Activated CD8-positive, alpha-beta T cell treated with anti-CD3 and anti-CD28 coated beads for 36 hours (primary cell): ENCODE measurements at regions not wholly inside any gene's neighbourhood (a gene's known extent, or its start where the extent isn't known, plus 50 kb on each side); places are given as distances from the start of the nearest gene placed in this dataset.

Experiments
- ATAC-seq: fragments of 200-7000 bp; cut with Tn5 transposase; one replicate; pipeline ENCODE4 v1.10.0; 2021; ENCODE audit warnings: mild to moderate bottlenecking, moderate library complexity
- CTCF ChIA-PET: fragments of 350-600 bp; sonication (Branson Sonifier 250); formaldehyde crosslinking; loops from one replicate; lab custom pipeline; 2021; ENCODE audit warnings: antibody characterized with exemption; lab: Charles Lee
- POLR2A ChIA-PET: fragments of 350-600 bp; sonication (Branson Sonifier 250); formaldehyde crosslinking; loops from one replicate; lab custom pipeline; 2021; ENCODE audit warnings: antibody characterized with exemption; lab: Charles Lee
- DNase-seq: peaks from one replicate; pipeline ENCODE4 v3.0.0-alpha.2; 2020
- H3K27ac Mint-ChIP-seq: one replicate; pipeline ENCODE4 v1.8.0; 2021; ENCODE audit warnings: mild to moderate bottlenecking, mixed read lengths
- H3K27me3 Mint-ChIP-seq: one replicate; pipeline ENCODE4 v1.8.0; 2021; ENCODE audit warnings: mixed read lengths
- H3K36me3 Mint-ChIP-seq: one replicate; pipeline ENCODE4 v1.8.0; 2021; ENCODE audit warnings: low read depth, mixed read lengths
- H3K4me1 Mint-ChIP-seq: one replicate; pipeline ENCODE4 v1.8.0; 2021; ENCODE audit warnings: low read depth, mixed read lengths
- H3K4me3 Mint-ChIP-seq: one replicate; pipeline ENCODE4 v1.8.0; 2021; ENCODE audit warnings: mild to moderate bottlenecking, moderate library complexity, mixed read lengths
- H3K9me3 Mint-ChIP-seq: one replicate; pipeline ENCODE4 v1.8.0; 2021; ENCODE audit warnings: mixed read lengths
- intact Hi-C: fragments of 100-400 bp; cut with micrococcal nuclease; formaldehyde crosslinking; loops from one replicate; pipeline ENCODE4 v1.10.0; 2022
- TF ChIP-seq, protein P1 (sequence below): fragments of 200-600 bp; IDR thresholded peaks from one replicate; pipeline ENCODE4 v1.8.0; 2022; ENCODE audit warnings: antibody characterized with exemption, mild to moderate bottlenecking

DNA sequence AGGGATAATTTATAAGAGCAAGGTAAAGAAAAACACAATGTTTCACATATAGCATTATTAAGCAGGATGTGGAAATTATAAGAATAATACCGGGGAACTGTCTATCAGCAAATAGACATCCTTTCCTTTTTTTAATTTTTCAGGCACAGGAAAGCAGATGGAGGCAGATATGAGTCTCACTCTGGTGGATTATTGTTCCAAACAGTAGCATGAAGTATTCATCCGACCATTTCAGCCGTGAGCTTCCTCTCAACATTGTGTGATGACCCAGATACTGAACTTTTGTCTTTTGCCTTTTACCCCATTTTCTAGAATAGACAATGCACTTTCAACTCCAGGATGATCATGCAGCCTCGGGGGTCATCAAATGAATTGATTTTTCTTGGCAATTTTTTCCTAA lies 599.8 kb downstream of the ADGRL2 start:
- Mint-ChIP-seq H3K4me3 (no peak overlapping the region), H3K9me3 (no peaks in the 10 kb centered on the region), H3K27ac (no peak overlapping the region), H3K27me3 (no peaks in the 10 kb centered on the region), H3K4me1 (no peaks in the 10 kb centered on the region), H3K36me3 (no peaks in the 10 kb centered on the region)
- ATAC-seq (no peak), DNase-seq (no peak)
- ChIA-PET POLR2A (no interaction called here), CTCF (no interaction called here)
- intact Hi-C loops: no loop called here
- TF ChIP-seq, protein P1, sequence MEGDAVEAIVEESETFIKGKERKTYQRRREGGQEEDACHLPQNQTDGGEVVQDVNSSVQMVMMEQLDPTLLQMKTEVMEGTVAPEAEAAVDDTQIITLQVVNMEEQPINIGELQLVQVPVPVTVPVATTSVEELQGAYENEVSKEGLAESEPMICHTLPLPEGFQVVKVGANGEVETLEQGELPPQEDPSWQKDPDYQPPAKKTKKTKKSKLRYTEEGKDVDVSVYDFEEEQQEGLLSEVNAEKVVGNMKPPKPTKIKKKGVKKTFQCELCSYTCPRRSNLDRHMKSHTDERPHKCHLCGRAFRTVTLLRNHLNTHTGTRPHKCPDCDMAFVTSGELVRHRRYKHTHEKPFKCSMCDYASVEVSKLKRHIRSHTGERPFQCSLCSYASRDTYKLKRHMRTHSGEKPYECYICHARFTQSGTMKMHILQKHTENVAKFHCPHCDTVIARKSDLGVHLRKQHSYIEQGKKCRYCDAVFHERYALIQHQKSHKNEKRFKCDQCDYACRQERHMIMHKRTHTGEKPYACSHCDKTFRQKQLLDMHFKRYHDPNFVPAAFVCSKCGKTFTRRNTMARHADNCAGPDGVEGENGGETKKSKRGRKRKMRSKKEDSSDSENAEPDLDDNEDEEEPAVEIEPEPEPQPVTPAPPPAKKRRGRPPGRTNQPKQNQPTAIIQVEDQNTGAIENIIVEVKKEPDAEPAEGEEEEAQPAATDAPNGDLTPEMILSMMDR: no peak

DNA sequence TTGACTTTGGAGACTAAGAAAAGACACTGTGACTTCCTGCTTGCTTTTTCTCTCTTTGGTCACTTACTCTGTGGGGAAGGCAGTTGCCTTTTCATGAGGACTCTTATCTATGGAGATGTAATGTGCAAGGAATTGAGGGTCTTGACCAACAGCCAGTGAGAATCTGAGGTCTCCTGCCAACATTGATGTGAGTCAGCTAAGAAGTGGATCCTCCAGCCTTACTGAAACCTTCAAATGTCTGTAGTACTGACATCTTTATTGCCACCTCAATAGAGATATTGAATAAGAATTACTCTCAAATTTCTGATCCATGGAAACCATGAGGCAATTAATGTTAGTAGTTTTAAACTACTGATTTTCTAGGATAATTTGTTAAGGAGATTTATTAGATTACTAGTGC lies 598.4 kb downstream of the ADGRL2 start:
- no peak for ATAC-seq
- no peak for DNase-seq
- Mint-ChIP-seq H3K36me3 (no peaks in the 10 kb centered on the region), H3K27ac (no peak overlapping the region), H3K4me1 (no peaks in the 10 kb centered on the region), H3K4me3 (no peak overlapping the region), H3K9me3 (no peaks in the 10 kb centered on the region), H3K27me3 (no peaks in the 10 kb centered on the region)
- intact Hi-C loops: no loop called here
- TF ChIP-seq, protein P1: no peak
- CTCF ChIA-PET: no interaction called here
- POLR2A ChIA-PET: no interaction called here

DNA sequence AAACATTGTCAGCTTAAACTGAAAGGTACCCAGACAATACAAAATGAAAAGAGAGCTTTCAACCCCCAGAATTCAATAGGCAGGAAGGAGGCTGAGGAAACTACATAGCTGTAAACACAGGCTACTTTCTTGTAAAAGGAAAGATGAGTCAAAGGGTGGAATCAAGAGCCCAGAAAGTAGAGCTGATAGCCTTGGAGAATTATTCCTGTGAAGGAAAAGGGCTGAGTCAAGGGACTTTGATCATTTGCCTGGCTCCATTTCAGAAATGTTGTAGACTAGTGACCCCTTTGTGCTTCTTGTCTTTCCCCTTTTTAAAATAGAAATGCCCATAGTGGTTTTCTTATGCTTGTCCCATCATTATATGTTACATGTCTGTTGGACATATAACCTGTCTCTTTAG lies 597.6 kb downstream of the ADGRL2 start:
- intact Hi-C loops: no loop called here
- H3K27ac Mint-ChIP-seq: no peak overlapping the region
- no peak for DNase-seq
- H3K4me3 Mint-ChIP-seq: no peak overlapping the region
- H3K36me3 Mint-ChIP-seq: no peaks in the 10 kb centered on the region
- ChIA-PET POLR2A (no interaction called here), CTCF (no interaction called here)
- no peaks in the 10 kb centered on the region for H3K4me1 Mint-ChIP-seq
- ATAC-seq: no peak
- no peaks in the 10 kb centered on the region for H3K27me3 Mint-ChIP-seq
- H3K9me3 Mint-ChIP-seq: no peaks in the 10 kb centered on the region
- TF ChIP-seq, protein P1: no peak

DNA sequence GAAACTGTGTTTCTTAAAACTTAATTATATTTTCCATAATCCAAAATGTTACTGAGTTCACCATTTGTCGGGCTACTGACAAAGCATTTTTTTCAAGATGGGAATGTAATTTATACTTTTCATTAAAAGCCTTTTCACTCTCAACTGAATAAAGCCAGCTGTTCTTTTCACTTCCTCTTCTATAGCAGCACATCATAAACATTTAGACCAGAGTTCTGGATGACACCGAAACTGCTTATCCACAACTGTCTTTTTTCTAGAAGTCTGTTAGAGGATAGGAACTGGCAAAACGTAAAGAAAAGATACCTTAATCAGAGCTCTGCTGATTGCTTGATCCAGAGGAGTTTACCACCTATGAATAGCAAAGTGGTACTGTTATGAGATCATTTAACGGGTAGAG lies 594.7 kb downstream of the ADGRL2 start:
- TF ChIP-seq, protein P1: no peak
- Mint-ChIP-seq H3K36me3 (no peaks in the 10 kb centered on the region), H3K27ac (no peak overlapping the region), H3K4me1 (no peaks in the 10 kb centered on the region), H3K4me3 (no peak overlapping the region), H3K9me3 (no peaks in the 10 kb centered on the region), H3K27me3 (no peaks in the 10 kb centered on the region)
- ChIA-PET POLR2A (no interaction called here), CTCF (no interaction called here)
- DNase-seq (no peak), ATAC-seq (no peak)
- intact Hi-C loops: no loop called here

DNA sequence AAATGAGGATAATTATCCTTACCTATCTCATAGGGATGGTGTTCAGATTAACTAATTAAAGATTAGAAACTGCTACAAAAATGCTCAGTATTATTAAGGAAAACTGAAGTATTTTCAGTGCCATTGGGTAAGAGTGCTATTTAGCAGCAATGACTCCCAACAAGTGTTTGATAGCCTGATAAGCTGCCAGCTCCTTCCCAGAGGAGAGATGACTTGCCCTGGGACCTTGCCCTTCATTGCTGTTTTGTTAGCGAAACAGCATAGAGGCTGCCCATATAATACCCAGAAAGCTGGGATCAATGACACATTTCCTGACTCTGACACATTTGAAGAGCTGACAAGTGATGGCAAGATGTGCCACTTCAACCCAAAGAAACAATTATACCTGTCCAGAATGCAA lies 592.2 kb downstream of the ADGRL2 start:
- ATAC-seq (no peak), DNase-seq (no peak)
- ChIA-PET CTCF (no interaction called here), POLR2A (no interaction called here)
- Mint-ChIP-seq H3K27me3 (no peaks in the 10 kb centered on the region), H3K27ac (no peak overlapping the region), H3K36me3 (no peaks in the 10 kb centered on the region), H3K4me3 (no peak overlapping the region), H3K9me3 (peaks cover 2% of the 10 kb centered on the region), H3K4me1 (no peaks in the 10 kb centered on the region)
- TF ChIP-seq, protein P1: no peak
- intact Hi-C loops: no loop called here
